ENCODE measurements at regions not wholly inside any gene's neighbourhood (a gene's known extent, or its start where the extent isn't known, plus 50 kb on each side); places are given as distances from the start of the nearest gene placed in this dataset.

DNA sequence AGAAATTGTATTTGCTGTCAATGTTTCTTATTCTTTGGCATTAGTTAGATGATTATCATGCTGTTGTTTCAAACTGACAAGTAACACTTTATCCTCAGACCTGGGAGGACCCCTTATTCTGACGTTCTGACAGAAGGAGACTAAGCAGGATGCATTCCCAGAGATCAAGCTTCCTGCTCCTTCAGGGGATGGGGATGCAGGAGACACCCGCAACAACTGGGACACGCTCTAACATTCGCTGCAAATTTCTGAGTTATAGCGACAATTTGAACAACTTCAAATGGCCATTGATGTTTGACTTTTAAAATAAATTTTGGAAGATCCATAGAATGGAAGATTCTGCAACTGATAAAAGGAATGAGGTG lies 69.0 kb upstream of the ZNF184 start:
- Histone ChIP-seq H2BK15ac (ENCODE audit: low read depth, low read length) (no peak overlapping the region), H4K91ac (ENCODE audit: insufficient read length, low read depth, low read length) (no peak overlapping the region), H3K9ac (ENCODE audit: extremely low read depth, insufficient read length, low read length) (no peak overlapping the region), H3K79me2 (ENCODE audit: insufficient read depth, low read length) (no peaks in the 10 kb centered on the region), H3K79me1 (ENCODE audit: insufficient read depth, low read depth, low read length, poor library complexity, severe bottlenecking) (no peaks in the 10 kb centered on the region), H3K27ac (ENCODE audit: insufficient read length, low read depth, low read length) (no peak overlapping the region), H3K4me1 (ENCODE audit: insufficient read depth, low read length) (no peaks in the 10 kb centered on the region), H3K4ac (ENCODE audit: low read depth, low read length) (no peak overlapping the region), H2BK12ac (ENCODE audit: insufficient read length, low read depth, low read length) (no peak overlapping the region), H2BK120ac (ENCODE audit: low read depth, low read length, poor library complexity, severe bottlenecking) (no peak overlapping the region), H4K20me1 (ENCODE audit: control insufficient read depth, insufficient read depth, insufficient read length) (no peaks in the 10 kb centered on the region), H2BK20ac (ENCODE audit: low read depth, low read length, poor library complexity, severe bottlenecking) (no peak overlapping the region), H2AFZ (ENCODE audit: low read length) (no peak overlapping the region), H3K4me2 (ENCODE audit: insufficient read depth, insufficient read length, low read length) (peak overlapping the region; percentile 57), H2AK5ac (ENCODE audit: insufficient read length, low read length) (no peak overlapping the region), H3K9me3 (ENCODE audit: control insufficient read depth, low read depth, low read length) (no peaks in the 10 kb centered on the region), H3K23ac (ENCODE audit: insufficient read length, low read depth, low read length) (no peak overlapping the region), H3K27me3 (ENCODE audit: insufficient read depth, low read length) (no peaks in the 10 kb centered on the region), H2BK5ac (ENCODE audit: insufficient read length, low read length) (no peak overlapping the region), H3K18ac (ENCODE audit: insufficient read length, low read depth, low read length) (no peak overlapping the region), H3T11ph (ENCODE audit: low read length) (no peak overlapping the region), H3K14ac (ENCODE audit: insufficient read depth, low read length) (no peak overlapping the region), H4K5ac (ENCODE audit: insufficient read length, low read depth, low read length) (no peak overlapping the region), H3K56ac (ENCODE audit: insufficient read length, low read depth, low read length) (no peak overlapping the region), H4K8ac (replicated peaks; ENCODE audit: insufficient read length, low read depth, low read length) (no peak overlapping the region), H3K23me2 (ENCODE audit: insufficient read length, low read depth, low read length, poor library complexity, severe bottlenecking) (peaks cover 9% of the 10 kb centered on the region)
- no CpG with 5 or more reads among the region's 5 CpGs for WGBS (ENCODE audit: extremely low coverage, insufficient read length, low lambda C conversion rate)
- peaks cover 21% of the 10 kb centered on the region for H3K27me3 Mint-ChIP-seq (ENCODE audit: low read depth)
- no peaks in the 10 kb centered on the region; a peak in 1 of 7 replicates for H3K36me3 Mint-ChIP-seq (ENCODE audit: insufficient read depth in 1 of 3, low read depth in 3 of 3)
- no peaks in the 10 kb centered on the region; a peak in 1 of 5 replicates for H3K9me3 Mint-ChIP-seq
- H3K27ac Mint-ChIP-seq: no peak overlapping the region
- TF ChIP-seq, protein P1, sequence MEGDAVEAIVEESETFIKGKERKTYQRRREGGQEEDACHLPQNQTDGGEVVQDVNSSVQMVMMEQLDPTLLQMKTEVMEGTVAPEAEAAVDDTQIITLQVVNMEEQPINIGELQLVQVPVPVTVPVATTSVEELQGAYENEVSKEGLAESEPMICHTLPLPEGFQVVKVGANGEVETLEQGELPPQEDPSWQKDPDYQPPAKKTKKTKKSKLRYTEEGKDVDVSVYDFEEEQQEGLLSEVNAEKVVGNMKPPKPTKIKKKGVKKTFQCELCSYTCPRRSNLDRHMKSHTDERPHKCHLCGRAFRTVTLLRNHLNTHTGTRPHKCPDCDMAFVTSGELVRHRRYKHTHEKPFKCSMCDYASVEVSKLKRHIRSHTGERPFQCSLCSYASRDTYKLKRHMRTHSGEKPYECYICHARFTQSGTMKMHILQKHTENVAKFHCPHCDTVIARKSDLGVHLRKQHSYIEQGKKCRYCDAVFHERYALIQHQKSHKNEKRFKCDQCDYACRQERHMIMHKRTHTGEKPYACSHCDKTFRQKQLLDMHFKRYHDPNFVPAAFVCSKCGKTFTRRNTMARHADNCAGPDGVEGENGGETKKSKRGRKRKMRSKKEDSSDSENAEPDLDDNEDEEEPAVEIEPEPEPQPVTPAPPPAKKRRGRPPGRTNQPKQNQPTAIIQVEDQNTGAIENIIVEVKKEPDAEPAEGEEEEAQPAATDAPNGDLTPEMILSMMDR (conservative IDR thresholded peaks at IDR 0.05): no peak
- H3K4me3 Mint-ChIP-seq: peak overlapping the region; percentile 46 to 72
- no peak for DNase-seq
- H3K4me1 Mint-ChIP-seq: peaks cover 11 to 20% of the 10 kb centered on the region in 2 experiments
